AG09319 (cell line): ENCODE measurements at regions not wholly inside any gene's neighbourhood (a gene's known extent, or its start where the extent isn't known, plus 50 kb on each side); places are given as distances from the start of the nearest gene placed in this dataset.

Experiments used
- DNase-seq: peaks from one replicate; pipeline ENCODE4 v3.0.0-alpha.2; 2010; ENCODE audit warnings: low read depth; ENCODE audit errors: extremely low read depth
- TF ChIP-seq, protein P1 (sequence below): IDR thresholded peaks from 2 replicates; pipeline ENCODE4 v1.5.1; 2011; ENCODE audit warnings: low read depth, mild to moderate bottlenecking, inconsistent platforms, low read length, moderate library complexity

DNA sequence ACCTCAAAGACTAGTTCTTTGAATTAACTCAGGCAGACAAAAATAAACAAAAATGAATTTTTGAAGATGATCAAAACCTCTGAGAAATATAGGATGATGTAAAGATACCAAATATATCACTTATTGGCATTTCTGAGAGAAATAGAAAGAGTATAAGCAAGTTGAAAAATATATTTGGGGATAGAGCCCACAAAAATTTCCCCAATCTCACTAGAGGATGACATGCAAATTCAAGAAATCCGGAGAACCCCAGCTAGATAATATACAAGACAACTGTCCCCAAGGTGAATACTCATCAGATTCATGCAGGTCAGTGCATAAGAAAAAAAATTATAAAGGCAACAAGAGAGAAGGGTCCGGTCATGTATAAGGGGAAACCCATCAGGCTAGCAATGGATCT lies 129.1 kb downstream of the CXXC4 start:
- no peak for DNase-seq
- TF ChIP-seq, protein P1, sequence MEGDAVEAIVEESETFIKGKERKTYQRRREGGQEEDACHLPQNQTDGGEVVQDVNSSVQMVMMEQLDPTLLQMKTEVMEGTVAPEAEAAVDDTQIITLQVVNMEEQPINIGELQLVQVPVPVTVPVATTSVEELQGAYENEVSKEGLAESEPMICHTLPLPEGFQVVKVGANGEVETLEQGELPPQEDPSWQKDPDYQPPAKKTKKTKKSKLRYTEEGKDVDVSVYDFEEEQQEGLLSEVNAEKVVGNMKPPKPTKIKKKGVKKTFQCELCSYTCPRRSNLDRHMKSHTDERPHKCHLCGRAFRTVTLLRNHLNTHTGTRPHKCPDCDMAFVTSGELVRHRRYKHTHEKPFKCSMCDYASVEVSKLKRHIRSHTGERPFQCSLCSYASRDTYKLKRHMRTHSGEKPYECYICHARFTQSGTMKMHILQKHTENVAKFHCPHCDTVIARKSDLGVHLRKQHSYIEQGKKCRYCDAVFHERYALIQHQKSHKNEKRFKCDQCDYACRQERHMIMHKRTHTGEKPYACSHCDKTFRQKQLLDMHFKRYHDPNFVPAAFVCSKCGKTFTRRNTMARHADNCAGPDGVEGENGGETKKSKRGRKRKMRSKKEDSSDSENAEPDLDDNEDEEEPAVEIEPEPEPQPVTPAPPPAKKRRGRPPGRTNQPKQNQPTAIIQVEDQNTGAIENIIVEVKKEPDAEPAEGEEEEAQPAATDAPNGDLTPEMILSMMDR: no peak

DNA sequence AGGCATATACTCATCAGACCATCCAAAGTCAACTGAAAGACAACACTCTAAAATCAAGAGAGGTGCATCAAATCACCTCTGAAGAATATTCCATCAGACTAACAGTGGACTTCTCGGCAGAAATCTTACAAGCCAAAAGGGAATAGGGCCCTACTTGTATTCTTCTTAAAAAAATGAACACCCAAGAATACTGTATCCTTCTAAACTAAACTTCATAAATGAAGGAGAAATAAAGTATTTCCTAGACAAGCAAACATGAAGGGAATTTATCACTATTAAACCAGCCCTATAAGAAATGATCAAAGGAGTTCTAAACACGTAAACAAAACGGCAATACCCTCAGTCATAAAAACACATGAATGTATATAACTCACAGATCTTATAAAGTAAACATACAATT lies 141.2 kb downstream of the CXXC4 start:
- DNase-seq: no peak
- TF ChIP-seq, protein P1: no peak

DNA sequence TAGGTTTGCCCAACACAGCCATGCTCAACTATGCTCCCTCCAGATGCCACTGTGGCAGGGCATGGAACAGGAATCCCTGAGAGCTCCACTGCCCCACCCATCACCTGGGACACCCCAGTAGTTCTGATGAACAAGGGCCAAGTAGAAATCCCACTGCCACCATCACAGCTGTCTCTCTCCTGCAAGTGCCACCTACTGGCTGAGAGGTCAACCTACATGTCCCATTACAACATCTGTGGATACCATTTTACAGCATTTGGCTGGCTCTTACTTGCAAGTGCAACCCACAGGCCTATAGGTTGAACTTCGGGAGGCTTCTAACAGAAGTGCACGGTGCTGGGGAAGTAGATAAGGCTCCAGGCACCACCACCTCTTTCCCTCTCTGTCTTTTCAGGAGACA lies 142.5 kb downstream of the CXXC4 start:
- TF ChIP-seq, protein P1: no peak
- DNase-seq: no peak

DNA sequence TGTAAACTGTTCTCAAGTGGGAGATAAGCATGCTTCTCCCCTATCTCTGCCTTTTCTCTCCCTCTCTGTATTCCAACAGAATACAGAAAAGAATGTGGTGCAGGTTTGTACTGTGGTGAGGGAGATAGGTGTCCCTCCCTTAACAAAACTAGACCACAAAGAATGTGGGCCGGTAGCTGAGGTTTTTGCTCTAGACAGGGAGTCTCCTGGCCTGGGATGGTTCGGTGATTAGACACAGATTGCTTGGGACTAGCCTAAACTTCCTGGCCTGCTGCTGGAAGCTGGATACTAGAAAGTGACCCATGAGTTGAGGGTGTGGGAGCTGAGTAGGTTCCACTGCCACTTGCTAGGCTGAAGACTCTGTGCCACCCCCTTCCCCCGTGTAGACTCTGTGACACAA lies 143.0 kb downstream of the CXXC4 start:
- TF ChIP-seq, protein P1: no peak
- DNase-seq: no peak

DNA sequence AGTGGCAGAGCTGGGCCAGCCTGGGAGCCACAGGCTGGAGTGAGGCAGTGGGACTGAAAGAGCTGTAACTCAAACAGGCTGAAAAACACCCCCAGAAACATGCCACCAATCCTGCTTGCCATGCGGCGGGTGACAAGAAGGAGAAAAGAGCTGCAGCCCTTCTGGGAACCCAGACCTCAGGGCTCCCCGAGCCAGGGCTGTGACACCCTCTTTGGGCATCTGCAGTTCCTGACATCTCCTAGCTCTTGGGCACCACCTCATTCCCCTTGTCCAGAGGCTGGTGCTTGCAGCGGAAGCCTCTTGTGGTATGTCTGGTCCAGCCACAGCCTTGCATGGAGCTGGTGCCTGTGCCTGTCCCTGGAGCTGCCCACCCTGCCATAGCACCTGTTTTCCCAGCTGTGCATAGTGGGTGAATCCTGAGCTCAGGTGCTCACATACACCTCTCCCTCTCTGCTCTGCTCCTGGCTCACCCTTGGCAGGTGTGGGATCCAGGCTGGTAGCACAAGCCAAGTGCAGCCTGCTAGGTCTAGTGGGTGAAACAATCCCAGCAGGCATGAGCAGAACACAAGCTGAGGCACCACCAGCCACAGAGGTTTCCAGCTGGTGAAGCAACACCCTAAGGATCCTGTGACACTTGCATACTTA lies 149.0 kb downstream of the CXXC4 start:
- TF ChIP-seq, protein P1: no peak
- DNase-seq: no peak

DNA sequence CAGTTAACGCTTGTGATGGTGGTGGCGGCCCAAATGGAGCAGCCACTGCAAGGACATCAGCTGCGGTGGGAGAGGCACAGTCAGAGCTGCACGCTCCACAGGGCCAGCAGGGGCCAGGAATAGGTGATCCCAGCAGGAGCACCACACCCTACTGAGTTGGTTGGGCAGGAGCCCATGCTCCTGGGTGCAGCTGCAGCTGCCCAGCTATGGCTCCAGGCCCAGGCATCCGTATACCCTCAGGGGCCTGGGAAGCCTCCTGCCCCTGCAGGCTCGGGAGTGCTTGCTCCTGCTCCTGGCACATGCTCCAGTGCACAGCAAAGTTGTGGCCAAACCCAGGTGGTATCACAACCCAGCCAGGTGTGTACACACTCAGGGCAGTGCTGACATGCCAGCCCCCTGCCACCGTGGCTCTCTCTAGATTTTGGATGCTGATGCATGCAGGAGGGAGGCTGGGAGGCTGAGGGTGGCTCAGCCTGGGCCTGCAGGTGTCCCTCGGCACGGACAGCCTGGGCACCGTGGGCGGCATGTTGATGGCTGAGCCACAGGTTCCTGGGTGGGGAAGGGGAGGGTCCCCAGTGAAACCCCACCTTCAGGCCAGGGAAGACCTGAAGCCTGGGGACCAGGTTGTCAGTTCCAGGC lies 150.2 kb downstream of the CXXC4 start:
- TF ChIP-seq, protein P1: no peak
- no peak for DNase-seq

DNA sequence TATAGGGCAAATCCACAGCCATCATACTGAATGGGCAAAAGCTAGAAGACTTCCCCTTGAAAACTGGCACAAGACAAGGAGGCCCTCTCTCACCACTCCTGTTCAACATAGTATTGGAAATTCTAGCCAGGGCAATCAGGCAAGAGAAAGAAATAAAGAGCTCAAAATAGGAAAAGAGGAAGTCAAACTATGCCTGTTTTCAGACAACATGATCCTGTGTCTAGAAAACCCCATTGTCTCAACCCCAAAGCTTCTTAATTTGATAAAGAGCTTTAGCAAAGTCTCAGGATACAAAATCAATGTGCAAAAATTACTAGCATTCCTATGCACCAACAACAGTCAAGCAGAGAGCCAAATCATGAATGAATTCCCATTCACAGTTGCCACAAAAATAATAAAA lies 160.3 kb downstream of the CXXC4 start:
- TF ChIP-seq, protein P1: no peak
- no peak for DNase-seq
